Thyroid gland (tissue), 4 donors: ENCODE measurements at regions not wholly inside any gene's neighbourhood (a gene's known extent, or its start where the extent isn't known, plus 50 kb on each side); places are given as distances from the start of the nearest gene placed in this dataset.
"Not testable (repeated sequence)": the region's sequence is repeated elsewhere in the genome, so short reads cannot be mapped to it uniquely, and the experiment has no call there.

Experiments used
- DNase-seq, 2 donors: peaks; one replicate each; pipeline ENCODE4 v3.0.0-alpha.2; 2019
- H3K27ac ChIP-seq, 3 donors: fragments of 200-600 bp; sonication (generic); 1 replicate in 2 of 3; 2 replicates in 1 of 3; pipeline ENCODE4 v1.5.1; 2016 to 2019; ENCODE audit warnings: mild to moderate bottlenecking in 1 of 3, moderate library complexity in 1 of 3
- H3K27me3 ChIP-seq: fragments of 200-600 bp; sonication (generic); one replicate; pipeline ENCODE4 v1.5.1; 2019
- H3K36me3 ChIP-seq, 2 donors: fragments of 200-600 bp; sonication (generic); one replicate each; pipeline ENCODE4 v1.5.1; 2016 to 2019
- H3K4me1 ChIP-seq, 2 donors: fragments of 200-600 bp; sonication (generic); one replicate each; pipeline ENCODE4 v1.5.1; 2017 to 2019
- H3K4me3 ChIP-seq, 3 donors: fragments of 200-600 bp; sonication (generic); replicated peaks in 1 of 3; 1 replicate in 2 of 3; 2 replicates in 1 of 3; pipeline ENCODE4 v1.5.1; 2016; ENCODE audit warnings: mild to moderate bottlenecking in 1 of 3
- H3K9me3 ChIP-seq: fragments of 200-600 bp; sonication (generic); one replicate; pipeline ENCODE4 v1.5.1; 2017
- CTCF ChIP-seq, 6 experiments: fragments of 200-600 bp in 3 of 6; fragments of 450-650 bp in 3 of 6; sonication (generic) in 3 of 6; IDR thresholded peaks; one replicate each; pipeline ENCODE4 v1.5.1; 2016 to 2019; ENCODE audit warnings: antibody characterized with exemption in 6 of 6, mild to moderate bottlenecking in 2 of 6, inconsistent platforms in 1 of 6, moderate library complexity in 1 of 6
- POLR2A ChIP-seq, 2 donors: fragments of 450-650 bp; IDR thresholded peaks; one replicate each; pipeline ENCODE4 v1.6.1; 2017; ENCODE audit warnings: antibody characterized with exemption in 2 of 2, mild to moderate bottlenecking in 2 of 2, moderate library complexity in 1 of 2
- WGBS, 2 donors: methylation state at CpG; one replicate each; pipeline ENCODE4 v1.1.5; 2017; 5-methylcytosine and 5-hydroxymethylcytosine counted together
- intact Hi-C: fragments of 100-400 bp; cut with DNase I; formaldehyde crosslinking; loops from one replicate; pipeline ENCODE4 v1.15.1; 2023

- H3K4me3 ChIP-seq = no peak overlapping the region
- no peaks in the 10 kb centered on the region for H3K4me1 ChIP-seq
- H3K9me3 ChIP-seq = no peaks in the 10 kb centered on the region
- DNase-seq = no peak
- H3K27ac ChIP-seq = no peak overlapping the region
- no peak for TF ChIP-seq CTCF (IDR thresholded peaks at IDR 0.05)
- H3K36me3 ChIP-seq = no peaks in the 10 kb centered on the region
- intact Hi-C loops = loop anchor here (5.0 kb wide), 1 partner anchor 554 kb away; no protein-coding TSS in a partner anchor
- no peaks in the 10 kb centered on the region for H3K27me3 ChIP-seq
- WGBS, 2 donors = 85 to 92% methylated on average over 18 to 19 of the region's 19 CpGs
These were observed 154.1 kb downstream of the SH3BP4 start for GRCh38 chr2:235105821-235106359.

GRCh38 chr2:235106874-235107639 lies 155.2 kb downstream of the SH3BP4 start:
- Histone ChIP-seq H3K27ac (no peak overlapping the region), H3K27me3 (no peaks in the 10 kb centered on the region), H3K4me3 (no peak overlapping the region), H3K9me3 (no peaks in the 10 kb centered on the region), H3K4me1 (no peaks in the 10 kb centered on the region), H3K36me3 (no peaks in the 10 kb centered on the region)
- TF ChIP-seq CTCF (IDR thresholded peaks at IDR 0.05) = peak; percentile 34 to 75 (median 59)
- TF ChIP-seq POLR2A (IDR thresholded peaks at IDR 0.05) = no peak
- peak; percentile 62 to 72 for DNase-seq
- intact Hi-C loops = loop anchor here (5.0 kb wide), 1 partner anchor 555 kb away; no protein-coding TSS in a partner anchor
- WGBS, 2 donors = 46 to 63% methylated on average over 10 of the region's 10 CpGs

- no peaks in the 10 kb centered on the region for H3K36me3 ChIP-seq
- no peaks in the 10 kb centered on the region for H3K27me3 ChIP-seq
- no peak overlapping the region for H3K4me3 ChIP-seq
- no peak for DNase-seq
- intact Hi-C loops = loop anchor here (5.0 kb wide), 1 partner anchor 555 kb away; no protein-coding TSS in a partner anchor
- no peak overlapping the region for H3K27ac ChIP-seq
- TF ChIP-seq POLR2A (IDR thresholded peaks at IDR 0.05) (no peak), CTCF (IDR thresholded peaks at IDR 0.05) (no peak)
- H3K4me1 ChIP-seq = no peaks in the 10 kb centered on the region
- H3K9me3 ChIP-seq = no peaks in the 10 kb centered on the region
- WGBS, 2 donors = 83 to 88% methylated on average over 3 of the region's 3 CpGs
These were observed 155.8 kb downstream of the SH3BP4 start for GRCh38 chr2:235107640-235107951.

- not testable (repeated sequence) for H3K9me3 ChIP-seq, H3K27ac ChIP-seq, H3K27me3 ChIP-seq, H3K36me3 ChIP-seq, H3K4me3 ChIP-seq, H3K4me1 ChIP-seq, DNase-seq
- intact Hi-C loops = loop anchor here (5.0 kb wide), 1 partner anchor 557 kb away; no protein-coding TSS in a partner anchor
- whole genome bisulfite sequencing, 2 donors = 50 to 65% methylated on average over 7 of the region's 7 CpGs
These were observed 157.7 kb downstream of the SH3BP4 start for GRCh38 chr2:235109561-235109960.

- intact Hi-C loops = no loop called here
- H3K4me3 ChIP-seq = no peak overlapping the region
- DNase-seq = no peak
- WGBS, 2 donors = 84 to 92% methylated on average over 4 of the region's 4 CpGs
- H3K36me3 ChIP-seq = no peaks in the 10 kb centered on the region
- H3K9me3 ChIP-seq = no peaks in the 10 kb centered on the region
- H3K27ac ChIP-seq = no peak overlapping the region
- no peaks in the 10 kb centered on the region for H3K4me1 ChIP-seq
- H3K27me3 ChIP-seq = no peaks in the 10 kb centered on the region
- TF ChIP-seq POLR2A (IDR thresholded peaks at IDR 0.05) (no peak), CTCF (IDR thresholded peaks at IDR 0.05) (no peak)
These were observed 160.5 kb downstream of the SH3BP4 start for GRCh38 chr2:235112365-235112764.
